ENCODE measurements at regions not wholly inside any gene's neighbourhood (a gene's known extent, or its start where the extent isn't known, plus 50 kb on each side); places are given as distances from the start of the nearest gene placed in this dataset.

GRCh38 chr2:145845207-145845894, 1325.4 kb upstream of the ZEB2 start:
- DNase-seq, result no peak

GRCh38 chr2:145841973-145842372, 1322.1 kb upstream of the ZEB2 start:
- no peak for DNase-seq

- no peak for DNase-seq
Observed at GRCh38 chr2:145836986-145837385, 1317.1 kb upstream of the ZEB2 start.

GRCh38 chr2:145835665-145836064, 1315.7 kb upstream of the ZEB2 start:
- no peak for DNase-seq

GRCh38 chr2:145832681-145833080, 1312.8 kb upstream of the ZEB2 start:
- no peak for DNase-seq

GRCh38 chr2:145829931-145830330, 1310.0 kb upstream of the ZEB2 start:
- no peak for DNase-seq

- no peak for DNase-seq
Observed at GRCh38 chr2:145827235-145827634, 1307.3 kb upstream of the ZEB2 start.

- DNase-seq, result no peak
Observed at GRCh38 chr2:145824384-145824783, 1304.5 kb upstream of the ZEB2 start.

- no peak for DNase-seq
Observed at GRCh38 chr2:145822892-145823534, 1303.1 kb upstream of the ZEB2 start.

GRCh38 chr2:145820651-145821050, 1300.7 kb upstream of the ZEB2 start:
- DNase-seq, result no peak

- no peak for DNase-seq
Observed at GRCh38 chr2:145818890-145819504, 1299.1 kb upstream of the ZEB2 start.

GRCh38 chr2:145815933-145816332, 1296.0 kb upstream of the ZEB2 start:
- DNase-seq, result no peak

- DNase-seq, result no peak
Observed at GRCh38 chr2:145813481-145813880, 1293.6 kb upstream of the ZEB2 start.

GRCh38 chr2:145812165-145812554, 1292.2 kb upstream of the ZEB2 start:
- no peak for DNase-seq

- DNase-seq, result no peak
Observed at GRCh38 chr2:145811276-145812164, 1291.6 kb upstream of the ZEB2 start.

GRCh38 chr2:145807968-145808367, 1288.0 kb upstream of the ZEB2 start:
- DNase-seq, result no peak

- DNase-seq, result no peak
Observed at GRCh38 chr2:145807554-145807953, 1287.6 kb upstream of the ZEB2 start.

GRCh38 chr2:145806546-145806945, 1286.6 kb upstream of the ZEB2 start:
- DNase-seq, result no peak

- no peak for DNase-seq
Observed at GRCh38 chr2:145802133-145802532, 1282.2 kb upstream of the ZEB2 start.

- no peak for DNase-seq
Observed at GRCh38 chr2:145801210-145801609, 1281.3 kb upstream of the ZEB2 start.

GRCh38 chr2:145800151-145801091, 1280.5 kb upstream of the ZEB2 start:
- DNase-seq, result no peak

GRCh38 chr2:145799595-145800108, 1279.7 kb upstream of the ZEB2 start:
- no peak for DNase-seq
